ENCODE measurements at regions not wholly inside any gene's neighbourhood (a gene's known extent, or its start where the extent isn't known, plus 50 kb on each side); places are given as distances from the start of the nearest gene placed in this dataset.

- TF ChIP-seq CTCF (IDR thresholded peaks at IDR 0.05): no peak
- TF ChIP-seq POLR2A (IDR thresholded peaks at IDR 0.05): no peak
- no peak for TF ChIP-seq EP300 (IDR thresholded peaks at IDR 0.05)
Observed at GRCh38 chr20:57013217-57013616, 253.2 kb downstream of the BMP7 start.

Data from suprapubic skin (tissue), 3 donors.